ENCODE measurements at regions not wholly inside any gene's neighbourhood (a gene's known extent, or its start where the extent isn't known, plus 50 kb on each side); places are given as distances from the start of the nearest gene placed in this dataset.

DNA sequence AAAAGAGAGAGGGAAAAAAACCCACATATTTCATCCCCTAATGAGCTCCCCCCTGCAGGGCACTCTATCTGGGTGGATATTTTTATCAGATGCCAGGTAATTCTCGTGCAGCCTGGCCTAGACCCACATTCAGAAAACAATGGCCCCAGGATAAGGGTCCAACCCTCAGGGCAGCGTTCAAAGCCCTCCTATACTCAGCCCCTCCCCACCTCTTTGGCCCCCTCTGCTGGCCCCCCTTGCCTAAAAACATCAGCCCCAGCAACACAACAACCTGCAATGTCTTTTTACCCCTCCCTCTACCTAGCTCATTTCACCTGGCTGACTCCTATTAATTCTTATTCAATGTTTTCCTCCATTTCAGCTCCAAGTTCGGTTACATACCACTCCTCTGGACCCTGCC, 145.4 kb upstream of the MED14 start:
- H3K27me3 ChIP-seq: no peaks in the 10 kb centered on the region
- H3K4me3 ChIP-seq: no peak overlapping the region
- H3K9me3 ChIP-seq: no peaks in the 10 kb centered on the region
- no peak overlapping the region for H3K9ac ChIP-seq (ENCODE audit: low read depth in 2 of 2, low read length in 2 of 2)
- TF ChIP-seq, protein P1, sequence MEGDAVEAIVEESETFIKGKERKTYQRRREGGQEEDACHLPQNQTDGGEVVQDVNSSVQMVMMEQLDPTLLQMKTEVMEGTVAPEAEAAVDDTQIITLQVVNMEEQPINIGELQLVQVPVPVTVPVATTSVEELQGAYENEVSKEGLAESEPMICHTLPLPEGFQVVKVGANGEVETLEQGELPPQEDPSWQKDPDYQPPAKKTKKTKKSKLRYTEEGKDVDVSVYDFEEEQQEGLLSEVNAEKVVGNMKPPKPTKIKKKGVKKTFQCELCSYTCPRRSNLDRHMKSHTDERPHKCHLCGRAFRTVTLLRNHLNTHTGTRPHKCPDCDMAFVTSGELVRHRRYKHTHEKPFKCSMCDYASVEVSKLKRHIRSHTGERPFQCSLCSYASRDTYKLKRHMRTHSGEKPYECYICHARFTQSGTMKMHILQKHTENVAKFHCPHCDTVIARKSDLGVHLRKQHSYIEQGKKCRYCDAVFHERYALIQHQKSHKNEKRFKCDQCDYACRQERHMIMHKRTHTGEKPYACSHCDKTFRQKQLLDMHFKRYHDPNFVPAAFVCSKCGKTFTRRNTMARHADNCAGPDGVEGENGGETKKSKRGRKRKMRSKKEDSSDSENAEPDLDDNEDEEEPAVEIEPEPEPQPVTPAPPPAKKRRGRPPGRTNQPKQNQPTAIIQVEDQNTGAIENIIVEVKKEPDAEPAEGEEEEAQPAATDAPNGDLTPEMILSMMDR (IDR thresholded peaks at IDR 0.05): no peak
- no peak overlapping the region for H3K27ac ChIP-seq
- DNase-seq: no peak
- H3K4me1 ChIP-seq: no peaks in the 10 kb centered on the region
- intact Hi-C loops (cut with DNase I): no loop called here
- H3K36me3 ChIP-seq: no peaks in the 10 kb centered on the region

DNA sequence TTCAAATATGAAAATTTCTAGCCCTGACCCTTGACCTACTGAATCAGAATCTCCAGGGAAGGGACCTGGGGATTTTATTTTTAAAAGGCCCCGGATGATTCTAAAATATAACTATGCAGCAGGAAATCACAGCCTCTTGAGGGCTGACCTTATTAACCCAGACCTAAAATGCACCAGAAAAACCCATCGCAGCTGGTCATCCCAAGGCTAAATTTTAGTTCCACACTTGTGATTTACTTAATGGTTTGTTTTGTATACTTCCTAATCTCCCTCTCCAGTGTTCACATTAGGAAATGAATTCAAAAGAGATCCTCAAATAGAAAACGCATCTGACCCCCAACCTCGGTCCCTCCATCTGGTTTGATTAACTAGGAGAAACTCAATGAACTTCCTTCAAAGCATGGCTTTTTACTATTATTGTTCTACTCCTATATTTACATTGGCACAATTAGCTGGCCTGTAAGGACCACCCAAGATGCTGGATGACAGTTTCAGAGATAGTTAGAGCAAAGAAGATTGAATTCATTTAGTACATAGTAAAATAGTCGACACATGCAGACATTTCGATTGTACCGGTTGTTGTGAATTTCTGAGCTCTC, 147.8 kb upstream of the MED14 start:
- no peak overlapping the region for H3K27ac ChIP-seq
- TF ChIP-seq, protein P1 (IDR thresholded peaks at IDR 0.05): no peak
- H3K9me3 ChIP-seq: no peaks in the 10 kb centered on the region
- no peaks in the 10 kb centered on the region for H3K4me1 ChIP-seq
- intact Hi-C loops (cut with DNase I): no loop called here
- no peaks in the 10 kb centered on the region for H3K36me3 ChIP-seq
- H3K4me3 ChIP-seq: no peak overlapping the region
- no peak overlapping the region for H3K9ac ChIP-seq (ENCODE audit: low read depth in 2 of 2, low read length in 2 of 2)
- no peak for DNase-seq
- H3K27me3 ChIP-seq: no peaks in the 10 kb centered on the region

DNA sequence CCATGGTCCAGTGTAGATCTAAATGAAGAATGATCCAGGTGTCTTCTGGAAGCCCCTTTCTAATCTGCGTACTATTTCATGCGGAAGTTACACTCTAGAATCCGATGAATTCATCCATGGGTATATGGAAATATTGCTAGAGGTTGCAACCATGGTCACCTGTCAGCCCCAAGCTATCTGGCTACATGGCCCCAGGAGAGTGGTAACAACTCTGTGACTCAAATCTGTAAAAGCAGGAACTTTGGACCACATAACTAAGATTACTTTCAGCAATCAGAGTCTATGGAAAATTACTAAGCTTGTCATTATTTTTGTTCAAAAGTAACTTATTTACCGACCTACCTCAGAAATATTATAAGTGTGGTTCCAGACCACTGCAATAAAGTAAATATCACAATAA, 150.6 kb upstream of the MED14 start:
- no peak overlapping the region for H3K4me3 ChIP-seq
- no peak overlapping the region for H3K9ac ChIP-seq (ENCODE audit: low read depth in 2 of 2, low read length in 2 of 2)
- DNase-seq: no peak
- H3K27ac ChIP-seq: no peak overlapping the region
- TF ChIP-seq, protein P1 (IDR thresholded peaks at IDR 0.05): no peak
- H3K36me3 ChIP-seq: no peaks in the 10 kb centered on the region
- no peaks in the 10 kb centered on the region for H3K27me3 ChIP-seq
- no peaks in the 10 kb centered on the region for H3K9me3 ChIP-seq
- intact Hi-C loops (cut with DNase I): no loop called here
- H3K4me1 ChIP-seq: no peaks in the 10 kb centered on the region

DNA sequence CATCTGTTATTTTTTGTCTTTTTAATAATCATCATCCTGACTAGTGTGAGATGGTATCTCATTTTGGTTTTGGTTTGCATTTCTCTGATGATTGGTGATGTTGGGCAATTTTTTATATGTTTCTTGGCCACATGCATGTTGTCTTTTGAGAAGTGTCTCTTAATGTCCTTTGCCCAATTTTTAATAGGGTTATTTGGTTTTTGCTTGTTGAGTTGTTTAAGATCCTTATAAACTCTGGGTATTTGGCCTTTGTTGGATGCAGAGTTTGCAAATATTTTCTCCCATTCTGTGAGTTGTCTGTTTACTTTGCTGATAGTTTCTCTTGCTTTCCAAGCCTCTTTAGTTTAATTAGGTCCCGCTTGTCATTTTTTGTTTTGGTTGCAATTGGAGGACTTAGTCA, 152.1 kb upstream of the MED14 start:
- Histone ChIP-seq H3K27me3 (no peaks in the 10 kb centered on the region), H3K27ac (no peak overlapping the region), H3K36me3 (no peaks in the 10 kb centered on the region), H3K9ac (ENCODE audit: low read depth in 2 of 2, low read length in 2 of 2) (no peak overlapping the region), H3K4me3 (no peak overlapping the region), H3K9me3 (no peaks in the 10 kb centered on the region), H3K4me1 (no peaks in the 10 kb centered on the region)
- DNase-seq: no peak
- intact Hi-C loops (cut with DNase I): no loop called here
- TF ChIP-seq, protein P1 (IDR thresholded peaks at IDR 0.05): no peak

DNA sequence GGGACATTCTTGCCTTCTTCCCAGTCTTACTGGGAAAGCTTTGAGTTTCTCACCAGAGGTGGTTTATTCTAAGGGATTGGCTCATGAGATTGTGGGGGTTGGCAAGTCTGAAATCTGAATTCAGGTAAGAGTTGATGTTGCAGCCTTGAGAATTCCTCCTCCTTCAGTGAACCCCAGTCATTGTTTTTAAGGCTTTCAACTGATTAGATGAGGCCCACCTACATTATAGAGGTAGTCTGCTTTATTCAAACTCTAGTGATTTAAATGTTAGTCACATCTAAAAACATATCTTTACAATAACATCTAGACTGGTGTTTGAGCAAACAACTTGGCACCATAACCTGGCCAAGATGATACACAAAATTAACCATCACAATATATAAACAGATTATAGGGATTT, 156.5 kb upstream of the MED14 start:
- H3K4me3 ChIP-seq: no peak overlapping the region
- no peak for DNase-seq
- no peaks in the 10 kb centered on the region for H3K36me3 ChIP-seq
- no peaks in the 10 kb centered on the region for H3K9me3 ChIP-seq
- H3K4me1 ChIP-seq: no peaks in the 10 kb centered on the region
- TF ChIP-seq, protein P1 (IDR thresholded peaks at IDR 0.05): no peak
- no peak overlapping the region for H3K27ac ChIP-seq
- no peaks in the 10 kb centered on the region for H3K27me3 ChIP-seq
- intact Hi-C loops (cut with DNase I): no loop called here
- no peak overlapping the region for H3K9ac ChIP-seq (ENCODE audit: low read depth in 2 of 2, low read length in 2 of 2)

All from colonic mucosa (tissue), 4 donors.